KMS-11 (cell line): ENCODE measurements at regions not wholly inside any gene's neighbourhood (a gene's known extent, or its start where the extent isn't known, plus 50 kb on each side); places are given as distances from the start of the nearest gene placed in this dataset.

Source experiments
- H2AFZ ChIP-seq: fragments of 200-600 bp; sonication (generic); 2 replicates; pipeline ENCODE4 v1.6.1; 2016; ENCODE audit warnings: antibody characterized with exemption, mixed run types, low read depth
- H3K27ac ChIP-seq: fragments of 200-600 bp; sonication (generic); 2 replicates; pipeline ENCODE4 v1.6.1; 2016; ENCODE audit warnings: mild to moderate bottlenecking, mixed run types
- H3K27me3 ChIP-seq: fragments of 200-600 bp; sonication (generic); 2 replicates; pipeline ENCODE4 v1.6.1; 2017; ENCODE audit warnings: mild to moderate bottlenecking, low read depth, mixed run types, moderate library complexity; ENCODE audit not compliant: insufficient read depth
- H3K36me3 ChIP-seq: fragments of 200-600 bp; sonication (generic); 2 replicates; pipeline ENCODE4 v1.6.1; 2017; ENCODE audit warnings: mild to moderate bottlenecking, mixed run types; ENCODE audit not compliant: insufficient read depth
- H3K4me1 ChIP-seq: fragments of 200-600 bp; sonication (generic); 2 replicates; pipeline ENCODE4 v1.6.1; 2016; ENCODE audit warnings: mild to moderate bottlenecking, low read depth, mixed run types; ENCODE audit not compliant: poor library complexity, severe bottlenecking
- H3K4me2 ChIP-seq: fragments of 200-600 bp; sonication (generic); 2 replicates; pipeline ENCODE4 v1.7.0; 2016; ENCODE audit warnings: mild to moderate bottlenecking, mixed run types
- H3K4me3 ChIP-seq: fragments of 200-600 bp; sonication (generic); IDR thresholded peaks from 2 replicates; pipeline ENCODE4 v1.6.1; 2017; ENCODE audit warnings: low read depth, low read length, mixed read lengths; ENCODE audit not compliant: insufficient read depth
- H3K79me2 ChIP-seq: fragments of 200-600 bp; sonication (generic); 2 replicates; pipeline ENCODE4 v1.6.1; 2016; ENCODE audit warnings: low read depth, mixed run types; ENCODE audit not compliant: insufficient read depth
- H3K9ac ChIP-seq: fragments of 200-600 bp; sonication (generic); 2 replicates; pipeline ENCODE4 v1.6.1; 2016; ENCODE audit warnings: mild to moderate bottlenecking, mixed run types
- H4K20me1 ChIP-seq: fragments of 200-600 bp; sonication (generic); 2 replicates; pipeline ENCODE4 v1.6.1; 2016; ENCODE audit warnings: mild to moderate bottlenecking, mixed run types; ENCODE audit not compliant: insufficient read depth
- TF ChIP-seq, protein P1 (sequence below): fragments of 200-600 bp; sonication (generic); conservative IDR thresholded peaks from 2 replicates; pipeline ENCODE4 v1.6.1; 2017; ENCODE audit warnings: low read depth, mild to moderate bottlenecking, antibody characterized with exemption, low read length, moderate library complexity, mixed read lengths

DNA sequence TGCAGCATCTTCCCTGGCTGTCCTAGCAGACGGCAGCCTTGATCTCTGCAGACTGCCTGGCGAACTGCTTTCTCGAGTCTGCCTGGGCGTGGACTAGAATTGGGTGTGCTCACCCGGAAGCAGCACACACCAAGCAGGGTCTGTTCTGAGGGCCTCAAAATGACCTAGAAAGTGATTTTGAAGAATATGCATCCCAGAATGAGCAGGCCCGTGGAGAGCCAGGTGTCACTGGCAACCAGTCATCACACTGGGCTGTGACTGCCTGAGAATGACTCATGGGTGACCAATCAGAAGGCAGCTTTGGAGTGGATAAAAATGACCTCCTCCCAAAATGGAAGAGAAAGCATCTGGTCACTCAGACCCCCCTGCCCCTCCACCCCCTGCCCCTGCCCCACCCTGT, 114.9 kb upstream of the NECTIN1 start:
- TF ChIP-seq, protein P1, sequence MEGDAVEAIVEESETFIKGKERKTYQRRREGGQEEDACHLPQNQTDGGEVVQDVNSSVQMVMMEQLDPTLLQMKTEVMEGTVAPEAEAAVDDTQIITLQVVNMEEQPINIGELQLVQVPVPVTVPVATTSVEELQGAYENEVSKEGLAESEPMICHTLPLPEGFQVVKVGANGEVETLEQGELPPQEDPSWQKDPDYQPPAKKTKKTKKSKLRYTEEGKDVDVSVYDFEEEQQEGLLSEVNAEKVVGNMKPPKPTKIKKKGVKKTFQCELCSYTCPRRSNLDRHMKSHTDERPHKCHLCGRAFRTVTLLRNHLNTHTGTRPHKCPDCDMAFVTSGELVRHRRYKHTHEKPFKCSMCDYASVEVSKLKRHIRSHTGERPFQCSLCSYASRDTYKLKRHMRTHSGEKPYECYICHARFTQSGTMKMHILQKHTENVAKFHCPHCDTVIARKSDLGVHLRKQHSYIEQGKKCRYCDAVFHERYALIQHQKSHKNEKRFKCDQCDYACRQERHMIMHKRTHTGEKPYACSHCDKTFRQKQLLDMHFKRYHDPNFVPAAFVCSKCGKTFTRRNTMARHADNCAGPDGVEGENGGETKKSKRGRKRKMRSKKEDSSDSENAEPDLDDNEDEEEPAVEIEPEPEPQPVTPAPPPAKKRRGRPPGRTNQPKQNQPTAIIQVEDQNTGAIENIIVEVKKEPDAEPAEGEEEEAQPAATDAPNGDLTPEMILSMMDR = no peak
- Histone ChIP-seq H3K36me3 (no peaks in the 10 kb centered on the region), H3K4me1 (no peaks in the 10 kb centered on the region), H3K27ac (no peak overlapping the region), H3K27me3 (no peaks in the 10 kb centered on the region), H3K9ac (no peak overlapping the region), H3K79me2 (no peaks in the 10 kb centered on the region), H3K4me3 (no peak overlapping the region), H4K20me1 (no peaks in the 10 kb centered on the region), H3K4me2 (no peak overlapping the region), H2AFZ (no peak overlapping the region)

DNA sequence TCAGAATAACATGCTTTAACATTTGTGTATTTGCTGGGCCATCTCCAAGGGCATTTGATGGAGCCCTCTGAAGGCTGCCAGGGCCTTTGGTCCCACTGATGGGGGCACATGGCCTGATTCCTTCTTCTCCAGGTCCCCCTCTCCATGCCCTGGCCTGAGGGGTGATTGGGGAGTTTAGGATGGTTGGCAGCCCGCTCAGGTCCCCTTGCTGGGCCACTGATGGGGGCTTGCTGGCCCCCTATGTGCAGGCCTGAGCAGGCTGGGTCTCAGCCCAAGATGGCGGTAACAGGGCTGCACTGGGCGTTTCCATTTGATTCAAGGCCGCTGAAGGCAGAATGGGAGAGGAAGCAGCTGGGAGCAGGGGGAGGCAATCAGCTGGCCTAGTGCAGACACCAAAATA, 113.7 kb upstream of the NECTIN1 start:
- Histone ChIP-seq H3K36me3 (no peaks in the 10 kb centered on the region), H3K4me3 (no peak overlapping the region), H2AFZ (no peak overlapping the region), H3K27me3 (no peaks in the 10 kb centered on the region), H4K20me1 (no peaks in the 10 kb centered on the region), H3K27ac (no peak overlapping the region), H3K4me2 (no peak overlapping the region), H3K79me2 (no peaks in the 10 kb centered on the region), H3K4me1 (no peaks in the 10 kb centered on the region), H3K9ac (no peak overlapping the region)
- TF ChIP-seq, protein P1 = no peak

DNA sequence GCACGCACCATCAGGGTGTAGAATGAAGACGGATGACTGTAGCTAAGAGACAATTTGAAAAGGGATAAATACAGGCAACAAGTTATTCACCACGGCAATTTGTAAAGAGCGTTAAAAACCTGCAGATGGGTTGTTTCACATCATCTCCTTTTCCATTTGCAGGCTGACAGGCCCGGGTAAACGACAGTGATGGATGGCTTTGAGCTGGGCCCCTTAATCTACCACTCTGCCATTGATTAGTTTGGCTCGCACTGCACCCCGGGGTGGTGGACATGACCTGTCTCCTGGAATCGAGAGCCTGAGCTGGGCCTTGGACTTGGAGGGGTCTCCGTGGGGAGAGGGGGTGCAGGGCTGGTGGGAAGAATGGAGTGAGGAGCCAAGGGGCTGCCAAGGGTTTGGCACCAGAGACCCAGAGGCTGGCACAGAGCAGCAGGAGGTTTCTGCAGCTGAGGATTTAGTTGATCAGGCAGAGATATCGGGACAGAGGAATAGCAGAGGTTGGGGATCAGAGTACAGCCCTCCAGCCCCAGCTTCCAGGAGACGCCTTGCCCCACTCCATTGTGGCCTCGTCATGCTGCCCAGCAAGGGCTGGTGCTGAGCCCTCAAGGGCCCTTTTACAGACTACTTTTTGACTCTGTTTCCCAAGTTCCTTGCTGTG, 110.6 kb upstream of the NECTIN1 start:
- no peak overlapping the region for H2AFZ ChIP-seq
- H3K36me3 ChIP-seq = no peaks in the 10 kb centered on the region
- TF ChIP-seq, protein P1 = no peak
- H3K27me3 ChIP-seq = no peaks in the 10 kb centered on the region
- no peak overlapping the region for H3K9ac ChIP-seq
- H4K20me1 ChIP-seq = no peaks in the 10 kb centered on the region
- no peak overlapping the region for H3K4me2 ChIP-seq
- H3K27ac ChIP-seq = no peak overlapping the region
- no peaks in the 10 kb centered on the region for H3K79me2 ChIP-seq
- no peak overlapping the region for H3K4me3 ChIP-seq
- H3K4me1 ChIP-seq = no peaks in the 10 kb centered on the region

DNA sequence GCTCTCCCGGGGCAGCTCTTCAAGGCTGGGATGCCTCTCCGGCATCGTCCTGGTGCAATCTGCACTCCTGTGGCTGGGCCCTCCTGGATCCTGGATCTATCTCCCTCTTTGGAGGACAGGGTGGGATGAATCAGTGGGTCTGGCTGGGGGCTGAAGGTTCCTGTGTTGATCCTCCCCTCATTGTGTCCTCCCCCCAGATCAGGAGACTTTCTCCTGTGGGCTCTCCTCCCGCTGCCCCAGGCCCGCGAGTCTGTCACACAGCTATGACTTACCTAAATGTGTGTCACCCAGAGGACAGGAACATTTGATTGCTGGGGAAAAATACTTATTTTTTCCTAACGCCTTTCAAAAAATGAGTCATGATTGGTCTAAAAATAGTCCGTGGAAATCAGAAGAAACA, 106.8 kb upstream of the NECTIN1 start:
- H3K9ac ChIP-seq = no peak overlapping the region
- no peak overlapping the region for H3K4me2 ChIP-seq
- H3K27ac ChIP-seq = no peak overlapping the region
- no peak overlapping the region for H3K4me3 ChIP-seq
- TF ChIP-seq, protein P1 = no peak
- H3K79me2 ChIP-seq = no peaks in the 10 kb centered on the region
- no peaks in the 10 kb centered on the region for H3K36me3 ChIP-seq
- H4K20me1 ChIP-seq = no peaks in the 10 kb centered on the region
- no peaks in the 10 kb centered on the region for H3K4me1 ChIP-seq
- H2AFZ ChIP-seq = no peak overlapping the region
- H3K27me3 ChIP-seq = no peaks in the 10 kb centered on the region
